WTC11 (cell line): ENCODE measurements at regions not wholly inside any gene's neighbourhood (a gene's known extent, or its start where the extent isn't known, plus 50 kb on each side); places are given as distances from the start of the nearest gene placed in this dataset.

Experiments used
- ATAC-seq: fragments of 200-7000 bp; cut with Tn5 transposase; 2 replicates; pipeline ENCODE4 v1.10.0; 2021; ENCODE audit warnings: mild to moderate bottlenecking, moderate library complexity
- CTCF ChIA-PET: fragments of 300-600 bp; sonication (Branson Sonifier 250); formaldehyde crosslinking; loops from one replicate; lab custom pipeline; 2021; ENCODE audit warnings: antibody characterized with exemption; lab: Charles Lee
- POLR2A ChIA-PET: fragments of 350-600 bp; sonication (Branson Sonifier 250); formaldehyde crosslinking; loops from one replicate; lab custom pipeline; 2021; ENCODE audit warnings: antibody characterized with exemption; lab: Charles Lee
- DNase-seq: peaks from one replicate; pipeline ENCODE4 v3.0.0; 2021; ENCODE audit warnings: low spot score
- H3K27ac Mint-ChIP-seq: 2 replicates; pipeline ENCODE4 v1.8.0; 2021; ENCODE audit warnings: mixed read lengths
- H3K27me3 Mint-ChIP-seq: 2 replicates; pipeline ENCODE4 v1.8.0; 2021; ENCODE audit warnings: low read depth, mild to moderate bottlenecking, moderate library complexity, mixed read lengths
- H3K36me3 Mint-ChIP-seq: 2 replicates; pipeline ENCODE4 v1.8.0; 2021; ENCODE audit warnings: mixed read lengths
- H3K4me1 Mint-ChIP-seq: 2 replicates; pipeline ENCODE4 v1.8.0; 2022; ENCODE audit warnings: mixed read lengths
- H3K4me3 Mint-ChIP-seq: 2 replicates; pipeline ENCODE4 v1.8.0; 2021; ENCODE audit warnings: mild to moderate bottlenecking, moderate library complexity, mixed read lengths
- H3K9me3 Mint-ChIP-seq: 2 replicates; pipeline ENCODE4 v1.8.0; 2021; ENCODE audit warnings: mixed read lengths
- ATF1 ChIP-seq: sonication (generic); formaldehyde crosslinking; IDR thresholded peaks from 2 replicates; pipeline ENCODE4 v1.8.1; 2023; ENCODE audit warnings: mild to moderate bottlenecking, moderate library complexity, missing genetic modification reagents
- CBFB ChIP-seq: sonication (generic); formaldehyde crosslinking; IDR thresholded peaks from 2 replicates; pipeline ENCODE4 v1.8.1; 2022; ENCODE audit warnings: mild to moderate bottlenecking, low read depth, missing genetic modification reagents
- CREM ChIP-seq: sonication (generic); formaldehyde crosslinking; IDR thresholded peaks from 2 replicates; pipeline ENCODE4 v1.8.1; 2022; ENCODE audit warnings: mild to moderate bottlenecking, missing genetic modification reagents, moderate library complexity
- ERG ChIP-seq: fragments of 250-450 bp; sonication (Bioruptor Pico); IDR thresholded peaks from 2 replicates; pipeline ENCODE4 v1.8.0; 2021; ENCODE audit warnings: mild to moderate bottlenecking
- FOXJ3 ChIP-seq: sonication (generic); formaldehyde crosslinking; IDR thresholded peaks from 2 replicates; pipeline ENCODE4 v1.9.0; 2021; ENCODE audit warnings: missing genetic modification reagents, mild to moderate bottlenecking, borderline replicate concordance
- FOXP1 ChIP-seq: sonication (generic); formaldehyde crosslinking; IDR thresholded peaks from 2 replicates; pipeline ENCODE4 v1.8.0; 2022; ENCODE audit warnings: missing genetic modification reagents, mild to moderate bottlenecking, moderate library complexity, borderline replicate concordance
- GRHL2 ChIP-seq: fragments of 250-450 bp; sonication (Bioruptor Pico); IDR thresholded peaks from 2 replicates; pipeline ENCODE4 v1.8.0; 2022; ENCODE audit warnings: mild to moderate bottlenecking, moderate library complexity; ENCODE audit not compliant: insufficient replicate concordance, severe bottlenecking
- KAT7 ChIP-seq: sonication (generic); formaldehyde crosslinking; IDR thresholded peaks from 2 replicates; pipeline ENCODE4 v1.8.1; 2023; ENCODE audit warnings: missing genetic modification reagents, mild to moderate bottlenecking, borderline replicate concordance
- NFYB ChIP-seq: sonication (generic); formaldehyde crosslinking; conservative IDR thresholded peaks from 2 replicates; pipeline ENCODE4 v1.8.0; 2022; ENCODE audit warnings: low read depth, missing genetic modification reagents
- OVOL2 ChIP-seq: fragments of 250-450 bp; sonication (Bioruptor Pico); IDR thresholded peaks from 2 replicates; pipeline ENCODE4 v1.9.0; 2021; ENCODE audit warnings: mild to moderate bottlenecking, borderline replicate concordance
- PREB ChIP-seq: sonication (generic); formaldehyde crosslinking; IDR thresholded peaks from 2 replicates; pipeline ENCODE4 v1.8.1; 2022; ENCODE audit warnings: mild to moderate bottlenecking, missing genetic modification reagents, moderate library complexity, borderline replicate concordance
- SMAD3 ChIP-seq: sonication (generic); formaldehyde crosslinking; IDR thresholded peaks from 2 replicates; pipeline ENCODE4 v1.8.0; 2022; ENCODE audit warnings: missing genetic modification reagents, mild to moderate bottlenecking, borderline replicate concordance
- TEAD4 ChIP-seq: sonication (generic); formaldehyde crosslinking; IDR thresholded peaks from 2 replicates; pipeline ENCODE4 v1.8.0; 2022; ENCODE audit warnings: mild to moderate bottlenecking, missing genetic modification reagents
- USF1 ChIP-seq: sonication (generic); formaldehyde crosslinking; IDR thresholded peaks from 2 replicates; pipeline ENCODE4 v1.8.0; 2022; ENCODE audit warnings: mild to moderate bottlenecking, missing genetic modification reagents
- ZBTB21 ChIP-seq: sonication (generic); formaldehyde crosslinking; IDR thresholded peaks from 2 replicates; pipeline ENCODE4 v1.8.1; 2023; ENCODE audit warnings: mild to moderate bottlenecking, missing genetic modification reagents, borderline replicate concordance
- ZNF219 ChIP-seq: sonication (generic); formaldehyde crosslinking; IDR thresholded peaks from 2 replicates; pipeline ENCODE4 v1.8.0; 2023; ENCODE audit warnings: missing genetic modification reagents, mild to moderate bottlenecking, borderline replicate concordance
- ZNF263 ChIP-seq: sonication (generic); formaldehyde crosslinking; IDR thresholded peaks from 2 replicates; pipeline ENCODE4 v1.8.1; 2022; ENCODE audit warnings: low read depth, mild to moderate bottlenecking, moderate library complexity, missing genetic modification reagents
- ZNF423 ChIP-seq: fragments of 250-450 bp; sonication (Bioruptor Pico); IDR thresholded peaks from 2 replicates; pipeline ENCODE4 v2.1.2; 2022; ENCODE audit warnings: mild to moderate bottlenecking, moderate library complexity
- ZNF425 ChIP-seq: fragments of 250-450 bp; sonication (Bioruptor Pico); conservative IDR thresholded peaks from 2 replicates; pipeline ENCODE4 v1.9.0; 2021; ENCODE audit warnings: mild to moderate bottlenecking
- TF ChIP-seq, protein P1 (sequence below): fragments of 200-600 bp; IDR thresholded peaks from 2 replicates; pipeline ENCODE4 v1.8.0; 2022; ENCODE audit warnings: antibody characterized with exemption
- TF ChIP-seq, protein P2 (sequence below): sonication (generic); formaldehyde crosslinking; conservative IDR thresholded peaks from 2 replicates; pipeline ENCODE4 v1.8.1; 2022; ENCODE audit warnings: mild to moderate bottlenecking, missing genetic modification reagents
- TF ChIP-seq, protein P3 (sequence below): sonication (generic); formaldehyde crosslinking; IDR thresholded peaks from 2 replicates; pipeline ENCODE4 v1.8.1; 2022; ENCODE audit warnings: low read depth, missing genetic modification reagents, borderline replicate concordance
- TF ChIP-seq, protein P4 (sequence below): sonication (generic); formaldehyde crosslinking; IDR thresholded peaks from 2 replicates; pipeline ENCODE4 v1.8.1; 2023; ENCODE audit warnings: mild to moderate bottlenecking, missing genetic modification reagents

DNA sequence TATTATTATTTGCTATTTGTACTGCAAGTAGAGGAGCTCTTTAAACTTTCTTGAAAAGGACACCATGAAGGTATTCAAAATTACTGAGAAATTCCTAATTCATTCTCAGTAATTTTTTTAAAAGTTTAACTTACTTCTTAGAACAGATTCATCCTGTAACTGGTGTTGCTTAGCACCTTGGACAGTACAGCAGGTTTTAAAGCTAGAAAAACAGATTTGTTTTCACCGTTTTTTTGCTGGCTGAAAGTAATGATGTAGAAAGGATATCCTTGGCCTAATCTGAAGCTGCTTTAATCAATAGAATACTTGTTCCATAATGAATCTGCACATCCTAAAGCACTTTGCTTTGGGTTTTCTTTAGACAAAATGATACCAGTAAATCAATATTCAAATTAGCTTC lies 142.5 kb upstream of the TRAM1L1 start:
- CTCF ChIA-PET: no interaction called here
- Mint-ChIP-seq H3K27ac (no peak overlapping the region), H3K27me3 (no peaks in the 10 kb centered on the region), H3K4me3 (no peak overlapping the region), H3K4me1 (no peaks in the 10 kb centered on the region), H3K9me3 (no peaks in the 10 kb centered on the region)
- no peak for DNase-seq
- TF ChIP-seq TEAD4 (CRISPR knock-in tag) (no peak), KAT7 (CRISPR knock-in tag) (no peak), SMAD3 (CRISPR knock-in tag) (no peak), FOXJ3 (CRISPR knock-in tag) (no peak), NFYB (CRISPR knock-in tag) (no peak), PREB (CRISPR knock-in tag) (no peak), ERG (CRISPR knock-in tag) (no peak), ZNF423 (CRISPR knock-in tag) (no peak), CBFB (CRISPR knock-in tag) (no peak), ZNF263 (CRISPR knock-in tag) (no peak), ZNF219 (no peak), OVOL2 (CRISPR knock-in tag) (no peak), FOXP1 (no peak), GRHL2 (CRISPR knock-in tag) (no peak), ZNF425 (CRISPR knock-in tag) (no peak), USF1 (CRISPR knock-in tag) (no peak)
- TF ChIP-seq, all 79 proteins: peak for 0
- H3K36me3 Mint-ChIP-seq: no peaks in the 10 kb centered on the region
- POLR2A ChIA-PET: no interaction called here
- no peak for ATAC-seq

DNA sequence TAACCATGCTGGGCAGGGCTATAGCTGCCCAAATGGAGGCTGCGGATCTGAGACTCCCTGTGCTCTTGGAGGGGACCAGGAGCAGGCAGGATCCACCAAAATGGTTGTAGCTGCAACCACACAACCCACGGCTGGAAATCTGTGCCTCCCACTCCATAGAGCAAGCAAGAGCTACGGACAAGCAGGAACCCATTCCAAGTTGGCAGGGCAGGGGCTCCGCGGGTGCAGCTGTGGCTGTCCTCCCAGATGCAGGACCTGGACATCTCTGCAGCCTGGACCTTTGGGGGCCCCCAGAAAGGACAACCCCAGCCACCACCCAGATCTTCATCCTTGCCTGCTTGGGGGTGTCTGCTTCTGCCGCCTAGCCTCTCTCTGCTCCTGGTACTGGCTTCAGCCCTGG lies 154.1 kb upstream of the TRAM1L1 start:
- no peaks in the 10 kb centered on the region for H3K4me1 Mint-ChIP-seq
- no peaks in the 10 kb centered on the region for H3K27me3 Mint-ChIP-seq
- CTCF ChIA-PET: no interaction called here
- POLR2A ChIA-PET: no interaction called here
- peaks cover 3% of the 10 kb centered on the region; the same call in 1 of the 2 replicates for H3K36me3 Mint-ChIP-seq
- H3K27ac Mint-ChIP-seq: no peak overlapping the region
- no peak for ATAC-seq
- H3K9me3 Mint-ChIP-seq: peaks cover 5% of the 10 kb centered on the region
- H3K4me3 Mint-ChIP-seq: no peak overlapping the region
- no peak for DNase-seq
- TF ChIP-seq ZBTB21 (CRISPR knock-in tag) (no peak), CREM (CRISPR knock-in tag) (no peak), ATF1 (no peak)
- TF ChIP-seq, protein P1, sequence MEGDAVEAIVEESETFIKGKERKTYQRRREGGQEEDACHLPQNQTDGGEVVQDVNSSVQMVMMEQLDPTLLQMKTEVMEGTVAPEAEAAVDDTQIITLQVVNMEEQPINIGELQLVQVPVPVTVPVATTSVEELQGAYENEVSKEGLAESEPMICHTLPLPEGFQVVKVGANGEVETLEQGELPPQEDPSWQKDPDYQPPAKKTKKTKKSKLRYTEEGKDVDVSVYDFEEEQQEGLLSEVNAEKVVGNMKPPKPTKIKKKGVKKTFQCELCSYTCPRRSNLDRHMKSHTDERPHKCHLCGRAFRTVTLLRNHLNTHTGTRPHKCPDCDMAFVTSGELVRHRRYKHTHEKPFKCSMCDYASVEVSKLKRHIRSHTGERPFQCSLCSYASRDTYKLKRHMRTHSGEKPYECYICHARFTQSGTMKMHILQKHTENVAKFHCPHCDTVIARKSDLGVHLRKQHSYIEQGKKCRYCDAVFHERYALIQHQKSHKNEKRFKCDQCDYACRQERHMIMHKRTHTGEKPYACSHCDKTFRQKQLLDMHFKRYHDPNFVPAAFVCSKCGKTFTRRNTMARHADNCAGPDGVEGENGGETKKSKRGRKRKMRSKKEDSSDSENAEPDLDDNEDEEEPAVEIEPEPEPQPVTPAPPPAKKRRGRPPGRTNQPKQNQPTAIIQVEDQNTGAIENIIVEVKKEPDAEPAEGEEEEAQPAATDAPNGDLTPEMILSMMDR: no peak
- TF ChIP-seq, protein P2, sequence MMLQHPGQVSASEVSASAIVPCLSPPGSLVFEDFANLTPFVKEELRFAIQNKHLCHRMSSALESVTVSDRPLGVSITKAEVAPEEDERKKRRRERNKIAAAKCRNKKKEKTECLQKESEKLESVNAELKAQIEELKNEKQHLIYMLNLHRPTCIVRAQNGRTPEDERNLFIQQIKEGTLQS (CRISPR knock-in tag): no peak
- TF ChIP-seq, protein P3, sequence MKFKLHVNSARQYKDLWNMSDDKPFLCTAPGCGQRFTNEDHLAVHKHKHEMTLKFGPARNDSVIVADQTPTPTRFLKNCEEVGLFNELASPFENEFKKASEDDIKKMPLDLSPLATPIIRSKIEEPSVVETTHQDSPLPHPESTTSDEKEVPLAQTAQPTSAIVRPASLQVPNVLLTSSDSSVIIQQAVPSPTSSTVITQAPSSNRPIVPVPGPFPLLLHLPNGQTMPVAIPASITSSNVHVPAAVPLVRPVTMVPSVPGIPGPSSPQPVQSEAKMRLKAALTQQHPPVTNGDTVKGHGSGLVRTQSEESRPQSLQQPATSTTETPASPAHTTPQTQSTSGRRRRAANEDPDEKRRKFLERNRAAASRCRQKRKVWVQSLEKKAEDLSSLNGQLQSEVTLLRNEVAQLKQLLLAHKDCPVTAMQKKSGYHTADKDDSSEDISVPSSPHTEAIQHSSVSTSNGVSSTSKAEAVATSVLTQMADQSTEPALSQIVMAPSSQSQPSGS: no peak
- TF ChIP-seq, protein P4, sequence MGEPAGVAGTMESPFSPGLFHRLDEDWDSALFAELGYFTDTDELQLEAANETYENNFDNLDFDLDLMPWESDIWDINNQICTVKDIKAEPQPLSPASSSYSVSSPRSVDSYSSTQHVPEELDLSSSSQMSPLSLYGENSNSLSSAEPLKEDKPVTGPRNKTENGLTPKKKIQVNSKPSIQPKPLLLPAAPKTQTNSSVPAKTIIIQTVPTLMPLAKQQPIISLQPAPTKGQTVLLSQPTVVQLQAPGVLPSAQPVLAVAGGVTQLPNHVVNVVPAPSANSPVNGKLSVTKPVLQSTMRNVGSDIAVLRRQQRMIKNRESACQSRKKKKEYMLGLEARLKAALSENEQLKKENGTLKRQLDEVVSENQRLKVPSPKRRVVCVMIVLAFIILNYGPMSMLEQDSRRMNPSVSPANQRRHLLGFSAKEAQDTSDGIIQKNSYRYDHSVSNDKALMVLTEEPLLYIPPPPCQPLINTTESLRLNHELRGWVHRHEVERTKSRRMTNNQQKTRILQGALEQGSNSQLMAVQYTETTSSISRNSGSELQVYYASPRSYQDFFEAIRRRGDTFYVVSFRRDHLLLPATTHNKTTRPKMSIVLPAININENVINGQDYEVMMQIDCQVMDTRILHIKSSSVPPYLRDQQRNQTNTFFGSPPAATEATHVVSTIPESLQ (CRISPR knock-in tag): no peak
